DMS53 treated with DMSO at 0.1 percent for 48 hours (cell line): ENCODE measurements at regions not wholly inside any gene's neighbourhood (a gene's known extent, or its start where the extent isn't known, plus 50 kb on each side); places are given as distances from the start of the nearest gene placed in this dataset.

ENCODE experiments used
- DNase-seq: peaks from one replicate; lab custom pipeline; 2025; ENCODE audit not compliant: unreplicated experiment; lab: John Stamatoyannopoulos, UW

GRCh38 chr12:62998454-62998853 lies 63.5 kb upstream of the PPM1H start:
- DNase-seq = no peak

GRCh38 chr12:62995097-62995496 lies 60.1 kb upstream of the PPM1H start:
- DNase-seq = peak; percentile 23

GRCh38 chr12:62986844-62987243 lies 51.9 kb upstream of the PPM1H start:
- DNase-seq = peak; percentile 8
